Cerebellar cortex (tissue), 1 donor: ENCODE measurements at regions not wholly inside any gene's neighbourhood (a gene's known extent, or its start where the extent isn't known, plus 50 kb on each side); places are given as distances from the start of the nearest gene placed in this dataset.

ENCODE experiments used
- DNase-seq: peaks from one replicate; pipeline ENCODE4 v3.0.0-alpha.2; 2015; ENCODE audit warnings: low spot score

- no peak for DNase-seq
These were observed 96.9 kb upstream of the GLS start for GRCh38 chr2:190783513-190784263.

DNA sequence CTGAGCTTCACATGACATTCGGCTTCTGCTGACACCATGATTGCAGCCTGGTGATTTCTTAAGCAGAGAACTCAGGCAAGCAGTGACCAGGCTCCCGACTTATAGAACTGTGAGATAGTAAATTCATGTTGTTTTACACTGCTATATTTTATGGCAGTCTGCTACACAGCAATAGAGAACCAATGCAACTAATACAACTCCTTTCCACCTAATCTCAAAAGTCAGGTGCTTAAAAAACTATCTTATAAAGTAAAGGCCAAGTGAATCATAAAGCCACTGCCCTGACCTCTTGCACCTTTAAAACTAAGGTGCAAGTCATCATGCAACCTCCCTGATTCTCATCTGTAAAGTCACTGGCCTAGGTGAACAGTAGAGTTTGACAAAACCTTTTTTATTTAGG lies 95.3 kb upstream of the GLS start:
- DNase-seq = no peak

- DNase-seq = peak; percentile 51
These were observed 94.0 kb upstream of the GLS start for GRCh38 chr2:190786404-190787166.

DNA sequence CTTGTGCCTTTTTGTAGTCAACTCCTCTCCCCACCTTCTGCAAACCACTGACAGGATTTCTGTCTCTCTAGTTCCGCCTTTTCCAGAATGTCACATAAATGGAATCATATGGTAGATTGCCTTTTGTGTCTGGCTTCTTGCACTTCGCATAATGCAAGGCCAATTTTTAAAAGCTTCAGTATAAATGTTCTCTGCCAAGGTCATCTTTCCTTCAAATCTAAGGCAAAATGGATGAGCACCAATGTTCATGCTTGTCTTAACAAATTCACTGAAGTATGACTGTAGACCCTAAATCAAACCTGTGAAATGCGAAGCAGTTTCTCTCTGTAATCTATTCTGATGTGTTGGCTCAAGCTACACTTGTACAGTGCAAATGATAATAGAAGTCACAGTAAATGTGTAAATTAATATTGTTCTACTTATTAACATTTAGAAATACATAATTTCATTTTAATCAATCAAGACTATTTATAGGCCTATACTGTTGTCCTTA lies 92.8 kb upstream of the GLS start:
- DNase-seq = no peak

DNA sequence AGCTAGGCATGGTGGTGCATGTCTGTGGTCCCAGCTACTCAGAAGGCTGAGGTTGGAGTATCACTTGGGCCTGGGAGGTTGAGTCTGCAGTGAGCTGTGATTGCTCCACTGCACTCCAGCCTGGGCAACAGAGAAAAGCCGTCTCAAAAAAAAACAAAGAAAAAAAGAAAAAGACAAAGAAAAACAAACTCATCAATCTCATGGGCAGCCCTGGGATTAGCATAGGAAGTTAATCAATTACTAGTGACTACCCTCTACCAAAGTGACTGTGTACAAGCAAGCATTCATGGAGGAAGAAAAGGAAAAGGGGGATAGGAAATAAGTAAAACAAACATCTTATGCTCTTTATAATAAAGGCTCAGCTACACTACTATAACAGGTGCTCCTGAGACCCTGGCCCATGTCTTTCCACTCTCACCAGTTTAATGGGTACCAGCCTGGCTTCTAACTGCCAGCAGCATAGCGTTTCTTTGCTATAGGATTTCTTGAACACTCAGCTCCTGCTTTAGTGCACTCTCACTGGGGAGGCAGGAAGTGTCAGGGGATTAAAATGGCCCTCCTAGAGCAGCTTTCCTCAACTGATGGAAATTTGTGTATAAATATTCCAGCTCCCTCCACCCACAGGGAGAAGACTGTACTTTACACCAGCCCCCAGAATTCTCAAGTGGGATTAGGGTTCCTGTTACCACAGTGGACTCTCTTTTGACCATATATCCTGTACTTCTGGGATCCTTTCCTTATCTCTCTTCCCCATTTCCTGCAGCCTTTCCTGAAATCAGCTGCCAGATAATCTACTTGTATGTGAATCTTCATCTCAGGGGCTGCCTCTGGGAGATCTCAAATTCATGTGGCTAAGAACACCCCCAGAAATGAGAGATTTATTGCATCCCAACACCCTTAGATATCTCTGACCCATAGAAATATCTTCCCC lies 91.3 kb upstream of the GLS start:
- no peak for DNase-seq

GRCh38 chr2:190791347-190791975 lies 89.2 kb upstream of the GLS start:
- no peak for DNase-seq

DNA sequence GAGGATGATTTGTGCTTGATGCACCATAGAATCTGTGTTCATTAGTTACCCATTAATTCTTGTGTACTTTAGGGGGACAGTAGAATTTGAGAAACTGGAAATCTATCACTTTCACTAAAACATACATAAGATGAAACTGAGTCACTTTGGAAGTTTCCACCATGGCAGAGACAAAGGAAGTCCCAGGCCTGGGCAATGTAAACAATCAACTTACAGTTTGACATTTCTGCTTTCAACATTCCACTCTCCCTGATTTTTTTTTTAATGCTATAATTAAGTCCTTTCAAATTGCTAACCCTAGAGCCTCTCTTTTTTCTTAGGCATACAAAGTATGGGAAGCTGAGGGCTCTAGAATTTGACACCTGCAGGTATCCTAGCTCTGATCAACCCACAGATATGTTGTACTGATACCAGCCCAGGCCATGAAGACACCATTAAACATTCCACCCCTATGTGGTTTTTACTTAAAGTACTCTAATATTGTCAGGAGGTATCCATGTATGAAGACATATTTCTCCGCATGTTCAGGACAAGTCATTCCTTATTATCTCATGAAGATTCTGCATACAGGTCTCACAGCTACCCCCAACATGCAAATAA lies 88.5 kb upstream of the GLS start:
- DNase-seq = no peak

DNA sequence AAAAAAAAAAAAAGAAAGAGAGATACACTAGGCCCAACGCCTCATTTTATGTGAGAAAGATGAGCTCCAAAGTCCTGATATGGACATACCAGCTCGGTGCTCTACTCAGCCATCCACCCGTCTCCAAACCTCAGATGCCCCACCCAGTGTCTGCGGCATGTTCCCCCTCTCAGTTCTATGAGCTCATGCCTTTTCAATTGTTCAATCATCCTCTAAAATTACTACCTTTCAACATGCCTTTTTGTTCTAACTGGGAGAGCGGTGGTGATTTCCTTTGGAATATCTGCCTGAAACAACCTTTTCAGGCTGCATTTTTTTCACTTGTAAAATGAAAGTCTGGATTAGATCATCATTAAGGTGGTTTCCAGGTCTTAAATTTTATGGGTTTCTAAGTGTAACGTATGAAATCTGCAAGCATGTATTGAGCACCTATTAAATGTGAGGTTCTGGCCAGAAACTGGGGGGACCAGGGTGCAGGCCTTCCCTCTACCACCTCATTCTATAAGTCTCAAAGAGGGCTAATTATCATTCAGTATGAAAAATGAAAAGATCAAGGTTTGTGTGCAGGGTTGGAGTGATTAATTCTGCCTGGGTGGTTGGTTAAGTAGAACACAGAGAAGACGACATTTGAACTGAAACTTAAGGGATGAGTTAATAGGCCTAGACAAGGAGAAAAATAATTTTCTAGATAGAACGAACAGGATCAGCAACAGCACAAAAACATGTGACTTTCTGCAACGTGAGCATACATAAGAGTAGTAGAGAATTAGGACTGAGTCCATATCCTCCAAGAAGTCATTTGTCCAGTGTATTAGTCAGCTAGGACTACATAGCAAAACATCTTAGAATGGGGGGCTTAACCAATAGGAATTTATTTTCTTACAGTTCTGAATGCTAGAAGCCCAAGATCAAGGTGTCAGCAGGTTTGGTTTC lies 87.4 kb upstream of the GLS start:
- DNase-seq = no peak

GRCh38 chr2:190794377-190794776 lies 86.2 kb upstream of the GLS start:
- DNase-seq = no peak

DNA sequence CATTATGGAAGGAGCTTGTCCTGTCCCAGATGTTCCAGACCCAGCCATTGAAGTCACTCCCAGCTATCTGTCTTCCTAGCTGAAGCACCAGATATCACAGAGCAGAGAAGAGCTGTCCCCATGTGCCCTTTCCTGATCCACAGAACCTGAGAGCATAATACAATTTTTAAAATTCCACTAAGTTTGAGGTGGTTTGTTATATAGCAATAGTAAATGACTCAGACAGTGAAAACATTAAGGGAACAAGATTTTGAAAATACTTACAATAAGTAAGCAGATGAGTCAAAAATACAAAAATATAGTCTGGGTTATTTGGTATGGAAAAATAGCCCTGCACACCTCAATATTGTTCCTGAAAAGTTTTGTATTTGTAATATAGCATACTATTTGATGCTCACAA lies 85.8 kb upstream of the GLS start:
- DNase-seq = no peak

DNA sequence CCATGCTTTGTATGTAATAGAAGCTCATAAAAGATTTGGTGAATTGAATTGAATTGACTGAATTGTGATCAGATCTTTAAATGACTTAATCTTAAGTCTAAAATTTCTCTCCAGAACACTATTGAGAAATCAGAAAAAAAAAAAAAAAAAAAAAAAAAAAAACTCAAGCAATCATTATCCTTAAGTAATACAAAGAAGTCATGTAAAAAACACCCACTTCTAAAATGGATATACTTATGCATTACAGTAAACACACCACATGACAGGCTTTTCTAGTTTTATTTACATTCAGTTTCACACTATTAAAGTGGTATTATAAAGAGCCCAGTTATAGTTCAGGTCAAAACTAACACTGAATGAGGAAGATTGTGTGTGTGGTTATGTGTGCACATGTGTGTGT lies 84.9 kb upstream of the GLS start:
- no peak for DNase-seq

DNA sequence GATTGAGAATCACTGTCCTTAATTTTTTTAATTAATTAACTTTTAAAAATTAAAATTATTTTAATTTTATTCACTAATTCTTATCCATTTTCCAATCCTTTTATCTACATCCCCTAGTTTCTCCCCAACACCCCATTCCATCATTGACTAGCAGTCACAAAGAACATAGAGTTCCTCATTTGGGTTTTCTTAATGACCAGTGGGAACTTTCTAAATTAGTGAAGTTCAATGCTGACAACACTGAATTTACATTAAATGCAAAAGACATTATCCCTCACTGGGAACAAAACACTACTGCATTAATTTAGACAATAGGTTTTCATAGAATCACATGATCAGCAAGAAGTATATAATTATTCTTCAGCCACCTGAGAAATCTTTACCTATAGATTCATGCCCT lies 80.6 kb upstream of the GLS start:
- no peak for DNase-seq

- no peak for DNase-seq
These were observed 80.1 kb upstream of the GLS start for GRCh38 chr2:190800528-190800927.

DNA sequence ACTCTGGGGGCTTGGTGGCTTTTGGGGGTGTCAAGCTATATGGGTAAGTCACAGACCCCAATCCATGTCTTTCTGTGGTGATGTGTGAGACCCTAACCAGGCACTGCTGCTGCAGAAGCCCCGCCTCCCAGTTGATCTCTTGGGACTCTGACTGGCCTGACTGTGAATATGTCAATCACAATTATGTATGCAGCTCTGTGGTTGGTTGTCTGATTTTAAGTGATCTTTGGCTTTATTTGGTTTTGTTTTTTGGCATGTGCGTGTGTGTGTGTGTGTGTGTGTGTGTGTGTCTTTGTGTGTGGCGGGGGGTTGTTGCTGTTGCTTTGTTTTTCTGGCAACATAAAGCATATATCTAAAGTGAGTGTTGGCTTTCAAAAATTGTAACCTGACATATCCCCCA lies 78.5 kb upstream of the GLS start:
- no peak for DNase-seq

DNA sequence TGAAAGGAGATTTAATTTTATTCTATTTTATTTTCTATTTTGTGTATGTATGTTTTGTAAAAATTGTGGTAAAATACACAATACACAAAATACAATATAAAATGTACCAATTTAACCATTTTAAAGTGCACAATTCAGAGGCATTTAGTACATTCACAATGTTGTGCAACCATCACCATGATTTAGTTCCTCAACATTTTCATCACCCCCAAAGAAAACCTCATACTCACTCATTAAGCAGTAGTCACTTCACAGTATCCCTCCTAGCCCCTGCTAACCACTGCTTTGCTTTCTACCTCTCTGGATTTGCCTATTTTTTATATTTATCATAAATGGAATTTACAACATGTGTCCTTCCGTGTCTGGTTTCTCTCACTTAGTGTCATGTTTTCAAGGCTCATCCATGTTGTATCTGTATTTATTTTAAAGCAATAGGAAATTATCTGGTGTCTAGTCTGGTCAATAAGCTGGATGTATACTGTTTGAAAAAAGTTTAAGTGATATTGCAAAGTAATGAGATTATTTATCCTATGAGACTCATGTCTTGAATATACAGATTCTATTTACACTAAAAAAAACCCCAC lies 77.9 kb upstream of the GLS start:
- DNase-seq = no peak

GRCh38 chr2:190804182-190804795 lies 76.3 kb upstream of the GLS start:
- peak; percentile 47 for DNase-seq

DNA sequence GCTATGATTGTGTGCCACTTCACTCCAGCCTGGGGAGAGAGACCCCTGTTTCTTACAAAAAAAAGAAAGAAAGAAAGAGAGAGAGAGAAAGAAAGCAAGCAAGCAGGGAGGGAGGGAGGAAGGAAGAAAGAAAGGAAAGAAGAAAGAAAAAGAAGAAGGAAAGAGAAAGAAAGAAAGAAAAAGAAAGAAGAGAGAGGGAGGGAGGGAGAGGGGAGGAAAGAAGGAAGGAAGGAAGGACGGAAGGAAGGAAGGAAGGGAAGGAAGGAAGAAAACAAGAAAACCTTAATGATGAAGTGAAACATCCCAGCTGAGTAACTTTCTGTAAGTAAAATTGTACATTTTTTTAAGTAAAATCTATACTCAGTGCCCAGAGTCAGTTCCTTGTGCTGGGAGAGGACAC lies 75.5 kb upstream of the GLS start:
- DNase-seq = no peak

GRCh38 chr2:190805843-190806242 lies 74.8 kb upstream of the GLS start:
- DNase-seq = no peak

- DNase-seq = no peak
These were observed 72.7 kb upstream of the GLS start for GRCh38 chr2:190807886-190808285.
